PC-3 (cell line): ENCODE measurements at regions not wholly inside any gene's neighbourhood (a gene's known extent, or its start where the extent isn't known, plus 50 kb on each side); places are given as distances from the start of the nearest gene placed in this dataset.

Source experiments
- ATAC-seq: fragments of 200-7000 bp; cut with Tn5 transposase; 2 replicates; pipeline ENCODE4 v1.9.1; 2020; ENCODE audit warnings: mild to moderate bottlenecking, moderate library complexity
- BruUV-seq: library from RNA; stranded (reverse); fragments of 400-500 nt; replicated peaks from 2 replicates; lab custom pipeline; 2021; lab: Mats Ljungman, UMichigan
- CTCF ChIA-PET: fragments of 300-600 bp; sonication (Branson Sonifier 250); formaldehyde crosslinking; loops from one replicate; lab custom pipeline; 2022; ENCODE audit warnings: antibody characterized with exemption; lab: Charles Lee
- POLR2A ChIA-PET: fragments of 300-600 bp; sonication (Branson Sonifier 250); formaldehyde crosslinking; loops from one replicate; lab custom pipeline; 2022; ENCODE audit warnings: antibody characterized with exemption; ENCODE audit not compliant: unreplicated experiment; lab: Charles Lee
- DNase-seq: peaks from one replicate; pipeline ENCODE4 v3.0.0-alpha.2; 2015
- H2AFZ ChIP-seq: fragments of 300-600 bp; sonication (generic); 2 replicates; pipeline ENCODE4 v1.6.0; 2016; ENCODE audit warnings: antibody characterized with exemption, low read length
- H3F3A ChIP-seq: fragments of 300-600 bp; sonication (generic); one replicate; pipeline ENCODE4 v1.6.0; 2017; ENCODE audit warnings: antibody characterized with exemption, low read length, control low read depth, mild to moderate bottlenecking; ENCODE audit not compliant: unreplicated experiment
- H3K27ac ChIP-seq: fragments of 300-600 bp; sonication (generic); 2 replicates; pipeline ENCODE4 v1.5.1; 2016; ENCODE audit warnings: mild to moderate bottlenecking, low read length
- H3K27me3 ChIP-seq: fragments of 300-600 bp; sonication (generic); 2 replicates; pipeline ENCODE4 v1.6.1; 2016; ENCODE audit warnings: low read length, mixed read lengths
- H3K36me3 ChIP-seq: fragments of 300-600 bp; sonication (generic); 2 replicates; pipeline ENCODE4 v1.6.1; 2016; ENCODE audit warnings: low read depth, mixed run types, low read length, mixed read lengths
- H3K4me1 ChIP-seq: fragments of 300-600 bp; sonication (generic); 2 replicates; pipeline ENCODE4 v1.5.1; 2016; ENCODE audit warnings: low read length; ENCODE audit not compliant: insufficient read depth
- H3K4me2 ChIP-seq: fragments of 300-600 bp; sonication (generic); 2 replicates; pipeline ENCODE4 v1.6.0; 2016; ENCODE audit warnings: low read length
- H3K4me3 ChIP-seq: fragments of 300-600 bp; sonication (generic); 2 replicates; pipeline ENCODE4 v1.5.1; 2016; ENCODE audit warnings: mild to moderate bottlenecking, low read length, mixed read lengths
- H3K79me2 ChIP-seq: fragments of 300-600 bp; sonication (generic); 2 replicates; pipeline ENCODE4 v1.6.1; 2017; ENCODE audit warnings: low read length, mixed read lengths
- H3K9ac ChIP-seq: fragments of 300-600 bp; sonication (generic); 2 replicates; pipeline ENCODE4 v1.6.0; 2016; ENCODE audit warnings: mild to moderate bottlenecking, low read length
- H3K9me2 ChIP-seq: fragments of 300-600 bp; sonication (generic); replicated peaks from 2 replicates; pipeline ENCODE4 v1.6.1; 2016; ENCODE audit warnings: mixed run types, low read length, mixed read lengths
- H3K9me3 ChIP-seq: fragments of 300-600 bp; sonication (generic); 2 replicates; pipeline ENCODE4 v1.6.1; 2016; ENCODE audit warnings: low read length, mixed read lengths
- H4K20me1 ChIP-seq: fragments of 300-600 bp; sonication (generic); 2 replicates; pipeline ENCODE4 v1.6.1; 2016; ENCODE audit warnings: low read length, mixed read lengths
- CTCF ChIP-seq: fragments of 300-600 bp; sonication (generic); conservative IDR thresholded peaks from 2 replicates; pipeline ENCODE4 v1.5.1; 2017; ENCODE audit warnings: antibody characterized with exemption, low read depth, mild to moderate bottlenecking, low read length
- EZH2 ChIP-seq: fragments of 300-600 bp; sonication (generic); IDR thresholded peaks from one replicate; pipeline ENCODE4 v1.6.1; 2017; ENCODE audit warnings: antibody characterized with exemption, mild to moderate bottlenecking, low read length; ENCODE audit not compliant: unreplicated experiment
- EZH2phosphoT487 ChIP-seq: fragments of 300-600 bp; sonication (generic); IDR thresholded peaks from 2 replicates; pipeline ENCODE4 v1.6.1; 2018; ENCODE audit warnings: mild to moderate bottlenecking, antibody characterized with exemption, low read length, borderline replicate concordance
- intact Hi-C: fragments of 100-400 bp; cut with micrococcal nuclease; formaldehyde crosslinking; loops from 2 replicates; pipeline ENCODE4 v1.9.0; 2023

GRCh38 chr3:154025007-154025406, 96.2 kb upstream of the ARHGEF26 start:
- no peak for TF ChIP-seq EZH2phosphoT487
- TF ChIP-seq EZH2, result no peak
- TF ChIP-seq CTCF, result no peak
- Histone ChIP-seq H3K27ac (no peak overlapping the region), H3K9me3 (no peaks in the 10 kb centered on the region), H3K27me3 (no peaks in the 10 kb centered on the region), H2AFZ (no peak overlapping the region), H3K79me2 (no peaks in the 10 kb centered on the region), H3K4me1 (no peaks in the 10 kb centered on the region), H3K4me3 (no peak overlapping the region), H3K9ac (no peak overlapping the region), H3K36me3 (no peaks in the 10 kb centered on the region), H3K9me2 (no peaks in the 10 kb centered on the region), H3F3A (no peaks in the 10 kb centered on the region), H3K4me2 (no peak overlapping the region), H4K20me1 (no peaks in the 10 kb centered on the region)
- BruUV-seq, result no TSS peak
- ATAC-seq (no peak), DNase-seq (no peak)
- CTCF ChIA-PET, result no interaction called here
- POLR2A ChIA-PET, result no interaction called here
- intact Hi-C loops, result no loop called here

GRCh38 chr3:154029926-154030325, 91.3 kb upstream of the ARHGEF26 start:
- TF ChIP-seq EZH2phosphoT487 (no peak), EZH2 (no peak), CTCF (no peak)
- intact Hi-C loops, result no loop called here
- Histone ChIP-seq H3K27me3 (no peaks in the 10 kb centered on the region), H3K36me3 (no peaks in the 10 kb centered on the region), H3F3A (no peaks in the 10 kb centered on the region), H3K4me1 (no peaks in the 10 kb centered on the region), H3K4me2 (no peak overlapping the region), H3K9ac (no peak overlapping the region), H2AFZ (no peak overlapping the region), H3K9me3 (no peaks in the 10 kb centered on the region), H4K20me1 (no peaks in the 10 kb centered on the region), H3K9me2 (no peaks in the 10 kb centered on the region), H3K4me3 (no peak overlapping the region), H3K79me2 (no peaks in the 10 kb centered on the region), H3K27ac (no peak overlapping the region)
- BruUV-seq, result no TSS peak
- ChIA-PET POLR2A (no interaction called here), CTCF (no interaction called here)
- ATAC-seq (no peak), DNase-seq (no peak)

GRCh38 chr3:154034797-154035330, 86.3 kb upstream of the ARHGEF26 start:
- Histone ChIP-seq H3K9me2 (no peaks in the 10 kb centered on the region), H3K36me3 (no peaks in the 10 kb centered on the region), H3K4me1 (no peaks in the 10 kb centered on the region), H3K27ac (no peak overlapping the region), H3K79me2 (no peaks in the 10 kb centered on the region), H3F3A (no peaks in the 10 kb centered on the region), H3K27me3 (no peaks in the 10 kb centered on the region), H2AFZ (no peak overlapping the region), H3K9ac (no peak overlapping the region), H3K9me3 (no peaks in the 10 kb centered on the region), H3K4me3 (no peak overlapping the region), H4K20me1 (no peaks in the 10 kb centered on the region), H3K4me2 (no peak overlapping the region)
- intact Hi-C loops, result loop anchor here (1.0 kb wide), 1 partner anchor 21 kb away; no protein-coding TSS in a partner anchor
- CTCF ChIA-PET, result no interaction called here
- ATAC-seq (no peak), DNase-seq (no peak)
- no TSS peak for BruUV-seq
- no peak for TF ChIP-seq CTCF
- no peak for TF ChIP-seq EZH2
- no peak for TF ChIP-seq EZH2phosphoT487
- POLR2A ChIA-PET, result no interaction called here
